HG03097 (cell line): ENCODE measurements at regions not wholly inside any gene's neighbourhood (a gene's known extent, or its start where the extent isn't known, plus 50 kb on each side); places are given as distances from the start of the nearest gene placed in this dataset.
"Not testable (repeated sequence)": the region's sequence is repeated elsewhere in the genome, so short reads cannot be mapped to it uniquely, and the experiment has no call there.

Source experiments
- ATAC-seq: cut with Tn5 transposase; IDR thresholded peaks from one replicate; pipeline ENCODE4 v1.9.1; 2021; ENCODE audit not compliant: unreplicated experiment, low FRiP score

DNA sequence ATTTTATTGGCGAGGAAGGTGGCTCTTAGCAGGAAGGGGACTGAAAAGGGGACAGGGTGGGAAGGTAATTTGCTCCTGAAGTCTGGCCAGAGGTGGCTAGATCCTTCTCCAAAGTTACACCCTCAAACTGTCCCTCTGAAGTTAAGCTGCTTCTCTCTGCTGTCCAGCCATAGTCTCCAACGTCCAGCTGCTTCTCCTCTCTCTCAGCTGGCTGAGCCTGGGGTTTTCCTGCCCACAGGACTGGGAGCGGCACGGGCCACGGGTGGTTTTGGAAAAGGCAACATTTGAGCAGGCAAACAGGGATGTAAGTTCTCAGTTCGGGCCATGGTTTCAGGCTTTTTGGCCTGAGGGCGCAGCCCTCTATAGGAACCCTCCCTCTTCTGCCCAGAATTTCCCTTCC lies 128.3 kb downstream of the YIPF5 start:
- ATAC-seq: no peak

DNA sequence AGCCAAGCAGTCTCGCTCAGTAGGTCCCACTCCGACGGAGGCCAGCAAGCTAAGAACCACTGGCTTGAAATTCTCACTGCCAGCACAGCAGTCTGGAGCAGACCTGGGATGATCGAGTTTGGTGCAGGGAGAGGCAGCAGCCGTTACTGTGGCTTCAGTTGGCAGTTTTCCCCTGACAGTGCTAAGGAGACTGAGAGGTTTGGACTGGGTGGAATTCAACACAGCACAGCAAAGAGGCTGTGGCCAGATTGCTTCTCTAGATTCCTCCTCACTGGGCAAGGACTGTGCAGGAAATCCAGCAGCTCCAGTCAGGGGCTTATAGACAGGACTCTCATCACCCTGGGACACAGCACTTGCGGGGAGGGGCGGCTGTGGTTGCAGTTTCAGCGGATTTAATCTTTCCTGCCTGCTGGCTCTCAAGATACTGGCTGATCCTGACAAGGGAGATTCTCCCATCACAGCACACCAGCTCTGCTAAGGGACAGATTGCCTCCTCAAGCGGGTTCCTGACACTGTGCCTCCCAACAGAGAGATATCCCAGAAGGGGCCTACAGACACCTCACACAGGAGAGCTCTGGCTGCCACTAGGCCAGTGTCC lies 122.1 kb downstream of the YIPF5 start:
- ATAC-seq: no peak

DNA sequence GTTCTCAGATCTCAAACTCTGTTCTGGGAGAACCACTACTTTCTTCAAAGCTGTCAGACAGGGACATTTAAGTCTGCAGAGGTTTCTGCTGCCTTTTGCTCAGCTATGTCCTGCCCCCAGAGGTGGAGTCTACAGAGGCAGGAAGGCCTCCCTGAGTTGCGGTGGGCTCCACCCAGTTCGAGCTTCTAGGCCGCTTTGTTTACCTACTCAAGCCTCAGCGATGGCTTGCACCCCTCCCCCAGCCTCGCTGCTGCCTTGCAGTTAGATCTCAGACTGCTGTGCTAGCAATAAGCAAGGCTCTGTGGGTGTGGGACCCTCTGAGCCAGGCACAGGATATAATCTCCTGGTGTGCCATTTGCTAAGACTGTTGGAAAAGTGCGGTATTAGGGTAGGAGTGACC lies 115.1 kb downstream of the YIPF5 start:
- not testable (repeated sequence) for ATAC-seq

DNA sequence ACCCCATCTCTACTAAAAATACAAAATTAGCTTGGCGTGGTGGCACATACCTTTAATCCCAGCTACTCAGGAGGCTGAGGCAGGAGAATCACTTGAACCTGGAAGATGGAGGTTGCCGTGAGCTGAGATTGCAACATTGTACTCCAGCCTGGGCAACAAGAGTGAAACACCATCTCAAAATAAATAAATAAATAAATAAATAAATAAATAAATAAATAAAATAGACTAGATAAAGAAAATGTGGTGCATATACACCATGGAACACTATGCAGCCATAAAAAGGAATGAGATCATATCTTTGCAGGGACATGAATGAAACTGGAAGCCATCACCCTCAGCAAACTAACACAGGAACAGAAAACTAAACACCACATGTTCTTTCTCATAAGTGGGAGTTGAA lies 110.4 kb downstream of the YIPF5 start:
- not testable (repeated sequence) for ATAC-seq

DNA sequence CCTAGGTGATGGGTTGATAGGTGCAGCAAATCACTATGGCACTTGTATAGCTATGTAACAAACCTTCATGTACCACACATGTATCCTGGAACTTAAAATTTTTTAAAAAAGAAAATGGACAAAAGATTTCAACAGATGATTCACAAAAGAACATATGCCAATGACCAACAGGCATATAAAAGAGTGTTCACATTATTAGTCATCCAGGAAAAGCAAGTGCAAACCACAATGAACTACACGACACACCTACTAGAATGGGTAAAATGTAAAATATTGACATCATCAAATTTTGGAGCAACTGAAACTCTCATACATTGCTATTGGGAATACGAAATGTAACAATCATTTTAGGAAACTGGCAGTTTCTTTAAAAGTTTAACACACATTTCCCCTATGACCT lies 109.9 kb downstream of the YIPF5 start:
- no peak for ATAC-seq

DNA sequence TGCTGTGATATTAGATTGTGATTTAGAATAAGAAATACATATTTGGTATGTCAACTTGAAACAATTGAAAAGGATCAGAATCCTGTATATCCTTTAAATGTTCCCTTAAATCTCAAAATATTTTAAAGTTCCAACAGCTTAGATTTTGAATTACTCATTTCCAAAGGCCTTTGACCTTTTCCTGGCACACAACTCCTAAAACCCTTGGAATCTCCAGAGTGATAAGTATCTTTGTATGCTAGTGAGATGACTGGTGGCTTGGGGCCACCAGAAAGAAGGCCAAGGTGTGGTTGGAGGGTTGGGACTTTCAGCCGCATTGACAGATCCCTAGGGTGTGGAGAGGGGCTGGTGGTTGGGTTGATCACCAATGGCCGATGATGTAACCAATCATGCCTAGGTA lies 104.7 kb downstream of the YIPF5 start:
- ATAC-seq: no peak

DNA sequence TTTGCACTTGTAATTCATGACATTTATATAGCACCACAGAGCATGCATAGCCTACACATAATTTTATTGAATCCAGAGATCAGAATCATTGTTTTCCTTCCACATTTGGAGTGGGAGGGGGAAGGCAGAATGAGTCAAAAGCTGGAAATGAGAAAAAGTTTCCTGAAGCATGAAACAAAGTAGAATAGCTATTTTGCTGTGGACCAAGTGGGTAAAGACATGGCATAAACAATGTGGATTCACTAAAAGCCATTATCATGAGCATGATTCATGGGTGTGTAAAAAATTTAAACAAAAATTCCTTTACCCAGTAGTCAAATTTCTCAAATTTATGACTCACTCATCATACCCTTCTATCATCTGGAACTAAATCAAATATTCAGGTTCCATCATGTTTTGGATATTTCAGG lies 97.9 kb downstream of the YIPF5 start:
- no peak for ATAC-seq

DNA sequence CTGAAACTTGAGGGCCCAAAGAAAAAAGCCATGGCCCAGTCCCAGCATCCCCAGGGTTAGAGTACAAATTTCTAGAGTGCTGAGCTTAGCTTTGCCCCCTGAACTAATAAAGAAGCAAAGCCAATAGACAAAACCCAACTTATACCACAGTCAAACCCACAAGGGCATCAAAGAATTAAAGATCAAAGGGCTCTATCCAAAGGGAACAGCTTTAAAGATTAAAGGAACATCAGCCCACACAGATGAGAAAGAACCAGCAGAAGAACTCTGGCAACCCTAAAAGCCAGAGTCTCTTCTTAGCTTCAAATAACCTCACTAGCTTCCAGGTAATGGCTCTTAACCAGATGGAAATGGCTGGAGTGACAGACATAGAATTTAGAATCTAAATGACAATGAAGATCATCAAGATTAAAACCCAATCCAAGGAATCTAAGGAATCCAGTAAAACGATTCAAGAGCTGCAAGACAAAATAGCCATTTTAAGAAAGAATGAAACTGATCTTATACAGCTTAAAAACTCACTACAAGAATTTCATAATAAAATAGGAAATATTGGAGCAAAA lies 93.9 kb downstream of the YIPF5 start:
- no peak for ATAC-seq

DNA sequence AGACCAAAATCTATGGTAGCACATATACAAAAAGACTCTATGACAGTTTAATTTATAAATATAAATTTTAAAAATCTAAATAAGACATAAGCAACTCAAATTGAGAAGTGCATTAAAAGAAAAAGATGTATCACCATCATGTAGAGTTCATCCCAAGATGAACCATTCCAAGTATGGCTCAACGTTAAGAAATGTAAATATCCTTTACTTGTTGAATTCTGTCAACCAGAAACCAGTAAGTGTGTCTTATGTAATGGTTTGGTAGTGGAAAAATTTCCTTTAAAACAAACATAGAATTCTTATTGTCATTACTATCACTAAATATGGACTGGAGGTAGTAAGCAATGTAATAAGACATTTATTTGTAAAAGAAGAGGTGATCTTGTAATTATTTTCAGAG lies 87.3 kb downstream of the YIPF5 start:
- ATAC-seq: no peak

DNA sequence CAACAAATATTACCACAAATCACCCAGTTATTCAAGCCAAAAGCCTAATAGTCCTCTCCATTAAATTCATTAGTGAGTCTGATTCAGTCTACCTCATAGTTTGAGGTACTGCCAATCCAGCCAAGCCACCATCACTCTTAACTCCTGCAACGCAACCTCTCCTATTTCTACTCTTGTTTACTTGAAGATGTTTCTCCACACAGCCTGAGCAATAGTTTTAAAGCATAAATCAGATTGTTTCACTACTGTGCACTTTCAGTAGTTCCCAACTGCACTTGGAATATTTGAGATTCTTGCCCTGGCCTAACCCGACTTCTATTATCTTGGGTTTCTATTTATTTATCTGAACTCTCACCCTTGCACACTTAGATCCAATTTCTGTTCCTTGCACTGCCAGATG lies 85.5 kb downstream of the YIPF5 start:
- no peak for ATAC-seq

DNA sequence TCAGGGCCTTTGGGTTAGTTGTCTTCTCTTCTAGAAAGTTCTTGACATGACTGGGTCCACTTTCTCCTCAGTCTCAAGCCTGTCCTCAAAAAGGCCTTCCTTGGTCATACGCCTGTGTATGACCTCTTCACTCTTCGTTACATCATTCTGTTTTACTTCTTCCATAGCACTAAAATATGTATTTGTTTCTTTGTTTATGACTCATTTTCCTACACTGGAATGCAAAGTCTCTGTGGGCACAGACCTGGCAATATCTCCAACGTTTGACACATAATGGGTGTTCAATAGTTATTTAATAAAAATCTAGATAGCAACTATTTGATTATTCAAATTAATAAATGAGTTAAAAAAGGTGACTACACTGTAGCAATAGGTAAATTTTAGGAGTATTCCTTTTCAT lies 85.1 kb downstream of the YIPF5 start:
- ATAC-seq: no peak

DNA sequence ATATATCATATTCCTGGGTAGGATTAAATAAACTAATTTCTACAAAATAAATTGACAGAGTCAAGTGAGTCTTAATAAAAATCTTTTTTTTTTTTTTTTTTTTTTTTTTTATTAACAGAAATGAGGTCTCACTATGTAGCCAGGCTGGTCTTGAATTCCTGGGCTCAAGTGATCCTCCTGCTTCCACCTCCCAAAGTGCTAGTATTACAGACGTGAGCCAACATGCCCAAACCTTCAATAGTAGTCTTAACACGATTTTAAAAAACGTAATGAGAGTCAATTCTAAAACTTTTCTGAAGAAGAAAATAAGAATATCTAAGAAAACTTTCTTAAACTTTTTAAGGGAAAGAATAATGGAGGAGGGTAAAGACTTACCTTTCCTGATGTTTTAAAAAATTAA lies 84.2 kb downstream of the YIPF5 start:
- ATAC-seq: no peak

DNA sequence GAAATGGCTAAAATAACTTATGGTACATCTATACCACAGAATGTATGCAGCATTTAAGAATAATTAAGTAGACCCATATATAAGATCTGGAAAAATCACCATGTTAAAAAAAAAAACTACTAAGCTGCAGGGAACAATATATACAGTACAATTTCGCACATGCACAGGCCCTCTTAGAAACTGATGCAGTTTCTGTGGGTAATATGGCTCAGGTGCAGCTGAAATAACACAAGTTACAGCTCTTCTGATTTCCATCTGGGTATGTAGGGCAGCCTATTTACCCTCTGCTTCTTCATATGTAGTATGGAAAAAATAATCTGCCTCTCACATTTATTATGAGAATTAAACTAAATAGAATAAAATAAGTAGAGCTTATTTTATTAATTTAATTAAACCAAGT lies 82.9 kb downstream of the YIPF5 start:
- ATAC-seq: no peak

DNA sequence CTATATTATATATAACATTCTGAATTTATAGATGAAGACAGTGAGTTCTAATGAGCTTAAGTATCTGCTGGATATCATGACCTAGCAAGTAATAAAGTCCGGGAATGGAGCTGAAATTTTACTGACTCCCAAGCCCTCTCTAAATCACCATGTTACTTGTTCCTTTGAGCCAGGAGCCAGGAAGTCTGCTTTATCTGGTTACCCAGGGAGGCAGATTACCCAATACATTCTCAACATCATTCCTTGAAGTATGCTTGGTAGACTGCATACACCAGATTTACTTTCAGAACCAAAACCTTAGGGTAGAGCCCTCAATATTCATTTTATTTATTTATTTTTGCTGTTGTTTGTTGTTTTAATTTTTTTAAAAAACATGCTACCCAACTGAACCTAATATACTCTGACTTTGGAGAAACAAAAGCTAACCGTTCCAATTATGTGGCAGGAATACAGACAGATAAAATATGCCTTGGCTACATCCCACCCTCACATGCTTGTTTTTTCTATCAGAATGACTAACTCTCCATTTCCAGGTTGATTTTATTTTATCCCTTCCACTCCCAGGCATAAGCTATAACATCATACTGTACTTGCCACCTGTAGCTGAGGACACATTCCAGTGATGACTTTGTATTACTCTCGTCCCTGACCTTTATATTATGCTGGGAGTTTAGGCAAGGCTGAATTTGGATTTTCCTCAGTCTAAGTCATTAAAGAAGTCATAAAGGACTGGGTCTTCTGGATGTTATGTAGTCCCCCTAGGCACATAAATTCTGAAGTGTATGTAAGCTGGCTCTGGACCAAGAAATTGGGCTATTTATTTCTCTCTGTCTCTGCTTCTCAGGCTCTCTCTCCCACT lies 82.0 kb downstream of the YIPF5 start:
- ATAC-seq: no peak

DNA sequence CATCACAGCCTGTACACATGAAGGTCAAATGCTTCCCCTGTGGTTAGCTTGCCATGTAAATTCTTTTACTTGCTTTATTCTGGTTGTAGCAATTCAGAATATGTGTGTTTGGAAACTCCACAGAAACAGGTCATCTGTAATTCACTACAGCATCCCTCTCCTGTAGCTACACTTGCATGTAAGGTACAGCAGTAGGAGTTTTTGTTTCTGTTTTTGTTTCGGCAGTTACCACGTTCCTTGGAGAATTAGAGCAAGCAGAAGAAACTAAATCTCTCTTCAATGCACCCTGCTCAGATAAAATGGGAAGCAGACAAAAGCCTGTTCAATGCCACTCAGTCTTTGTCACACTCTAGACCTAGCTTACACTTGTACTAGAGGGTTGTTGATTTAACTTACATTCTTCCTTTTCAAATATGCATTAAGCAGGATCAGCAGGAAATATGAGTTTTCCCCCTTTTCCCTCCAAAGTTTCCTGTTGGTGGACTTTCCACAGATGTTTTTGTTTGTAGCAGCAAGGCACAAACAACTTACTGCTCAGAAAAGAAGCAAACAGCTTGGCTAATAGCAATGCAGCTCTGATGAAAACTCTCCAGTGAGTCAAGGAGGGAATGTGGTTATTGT lies 80.9 kb downstream of the YIPF5 start:
- ATAC-seq: peak; percentile 64

DNA sequence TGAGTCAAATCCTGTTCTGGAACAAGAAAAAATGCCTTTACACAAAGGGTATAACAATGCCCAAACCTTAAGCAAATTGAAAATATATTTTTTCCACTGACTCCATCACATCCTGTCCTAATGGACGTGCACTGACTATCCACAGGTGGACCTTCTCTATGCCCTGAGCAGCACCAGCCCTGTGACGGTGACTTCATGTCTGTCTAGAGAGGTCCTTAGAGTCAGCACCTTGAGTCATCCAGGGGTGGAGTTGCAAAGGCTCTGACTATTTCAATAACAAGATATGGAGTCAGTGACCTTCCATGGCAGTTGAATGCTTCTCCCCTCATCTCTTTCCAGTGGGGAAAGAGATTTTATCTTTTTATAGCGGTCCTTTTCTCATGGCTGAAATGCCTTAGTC lies 78.0 kb downstream of the YIPF5 start:
- no peak for ATAC-seq

DNA sequence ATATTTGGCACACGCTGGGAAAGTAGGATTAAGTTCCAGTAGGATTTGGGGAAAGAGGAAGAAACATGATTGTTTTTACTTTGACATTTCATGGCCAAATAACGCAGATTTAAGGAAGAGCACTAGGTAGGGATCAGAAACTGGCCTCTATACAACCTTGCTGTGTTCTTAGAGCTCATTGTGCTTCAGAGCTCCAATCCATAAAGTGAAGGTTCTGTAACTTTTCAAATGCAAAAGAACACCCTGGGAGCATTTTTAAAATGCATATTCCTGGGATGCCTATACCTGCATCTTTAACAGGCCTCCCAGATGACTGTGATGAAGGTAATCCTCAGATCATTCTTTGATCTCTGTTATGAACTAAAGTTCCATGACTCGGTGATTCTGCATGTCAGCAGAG lies 77.1 kb downstream of the YIPF5 start:
- ATAC-seq: no peak

DNA sequence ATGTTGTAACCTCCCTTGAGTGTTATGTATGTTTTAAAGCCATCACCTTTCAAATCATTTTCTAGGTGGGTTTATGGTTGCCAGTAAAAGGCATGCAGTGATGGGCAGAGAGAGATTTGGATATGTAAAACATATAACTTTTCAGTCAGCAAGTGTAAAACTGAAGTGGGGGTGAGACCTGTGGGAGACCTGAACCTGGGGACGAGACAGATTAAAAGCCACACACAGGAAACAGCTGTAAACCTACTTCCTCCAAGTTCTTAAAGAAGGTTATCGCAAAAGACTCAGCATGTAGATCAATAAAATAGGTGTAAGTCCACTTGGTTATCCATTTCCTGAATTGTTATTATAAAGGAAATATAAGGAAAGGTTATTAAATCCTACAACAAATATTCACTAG lies 76.6 kb downstream of the YIPF5 start:
- ATAC-seq: no peak

DNA sequence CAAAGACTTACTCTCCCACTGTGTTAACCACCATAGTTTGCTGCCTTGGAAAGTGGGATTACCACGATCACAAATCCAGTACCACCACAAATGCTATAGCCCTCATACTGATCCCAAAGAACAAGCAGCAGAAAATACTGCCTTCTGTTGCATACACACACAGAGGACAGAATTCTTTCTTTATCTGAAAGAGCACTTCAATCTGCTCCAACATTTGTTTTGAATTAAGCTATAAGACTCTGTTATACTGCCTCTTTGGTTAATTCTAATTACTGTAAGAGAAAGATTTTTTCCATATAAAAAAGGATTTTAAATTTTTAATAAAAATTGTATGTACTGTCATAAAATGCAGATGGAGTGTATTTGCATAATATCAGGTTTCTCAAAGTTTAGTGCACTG lies 69.8 kb downstream of the YIPF5 start:
- no peak for ATAC-seq

DNA sequence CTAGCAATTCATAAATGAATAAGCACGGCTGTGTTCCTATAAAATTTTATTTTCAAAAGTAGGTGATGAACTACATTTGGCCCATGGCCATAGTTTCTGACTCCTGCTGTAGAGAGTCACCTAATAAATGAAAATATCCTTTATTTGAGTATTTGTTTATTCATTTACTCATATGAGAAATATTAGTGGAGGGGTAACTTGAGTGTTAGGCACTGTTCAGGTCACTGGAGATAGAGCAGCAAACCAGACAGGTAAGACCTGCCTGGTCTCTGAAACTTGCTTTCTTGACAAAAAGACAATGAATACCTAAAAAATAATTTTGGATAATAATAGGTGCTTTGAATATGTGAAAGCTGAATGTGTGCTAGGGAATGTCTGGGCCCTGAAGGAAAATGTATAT lies 68.8 kb downstream of the YIPF5 start:
- ATAC-seq: no peak

DNA sequence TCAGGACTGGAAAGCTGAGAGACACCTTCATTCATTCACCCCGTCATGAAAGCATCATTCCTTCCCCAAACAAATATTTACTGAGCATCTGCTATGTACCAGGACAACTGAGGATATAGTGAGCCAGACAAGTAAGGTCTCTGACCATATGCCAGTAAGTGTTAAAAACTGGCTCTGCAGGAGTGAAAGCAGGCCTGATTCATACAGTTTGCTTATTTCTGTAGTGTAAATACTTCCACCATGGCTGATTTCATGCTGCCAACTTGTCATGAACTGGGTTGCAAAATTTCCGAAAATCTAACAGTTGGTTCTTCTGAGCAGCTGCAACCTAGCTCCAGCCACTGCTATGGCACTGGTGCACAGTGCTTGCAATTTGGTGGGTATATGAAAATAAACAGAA lies 68.1 kb downstream of the YIPF5 start:
- ATAC-seq: no peak

DNA sequence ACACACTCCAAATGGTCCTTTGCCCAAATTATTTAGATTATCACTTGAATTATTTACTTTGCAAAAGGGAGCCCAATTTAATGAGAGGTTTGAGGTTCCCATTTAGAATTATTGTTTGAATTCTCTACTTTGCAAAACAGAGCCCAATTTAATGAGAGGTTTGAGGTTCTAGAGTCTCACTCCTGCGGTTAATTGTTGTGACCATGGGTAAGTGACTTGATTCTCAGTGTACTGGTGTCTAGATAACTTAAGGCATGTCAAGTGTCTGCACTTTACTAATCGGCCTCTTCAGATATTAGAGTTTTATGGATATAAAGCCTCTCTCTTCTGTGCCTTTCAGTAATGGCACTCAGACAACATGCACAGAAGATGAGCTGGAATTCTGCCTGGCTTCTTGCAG lies 67.5 kb downstream of the YIPF5 start:
- ATAC-seq: no peak
